ENCODE measurements at regions not wholly inside any gene's neighbourhood (a gene's known extent, or its start where the extent isn't known, plus 50 kb on each side); places are given as distances from the start of the nearest gene placed in this dataset.

GRCh38 chr21:22827422-22827821 lies 1829.2 kb downstream of the NCAM2 start:
- Mint-ChIP-seq H3K27ac (ENCODE audit: unreplicated experiment) (no peak overlapping the region), H3K9me3 (ENCODE audit: low read depth, unreplicated experiment) (peaks cover 12% of the 10 kb centered on the region), H3K4me3 (ENCODE audit: low read depth, unreplicated experiment) (no peak overlapping the region), H3K27me3 (ENCODE audit: unreplicated experiment) (no peaks in the 10 kb centered on the region), H3K36me3 (ENCODE audit: insufficient read depth, unreplicated experiment) (no peaks in the 10 kb centered on the region), H3K4me1 (ENCODE audit: low read depth, unreplicated experiment) (no peaks in the 10 kb centered on the region)
- DNase-seq = no peak
- CTCF ChIA-PET = no interaction called here
- BruUV-seq (replicated peaks) = no TSS peak
- intact Hi-C loops (cut with micrococcal nuclease; ENCODE audit: unreplicated experiment) = no loop called here
- no peak for TF ChIP-seq CTCF (IDR thresholded peaks at IDR 0.05; ENCODE audit: unreplicated experiment)

- no peak for DNase-seq
- BruUV-seq (replicated peaks) = no TSS peak
- H3K27ac Mint-ChIP-seq (ENCODE audit: unreplicated experiment) = no peak overlapping the region
- H3K36me3 Mint-ChIP-seq (ENCODE audit: insufficient read depth, unreplicated experiment) = no peaks in the 10 kb centered on the region
- no peak overlapping the region for H3K4me3 Mint-ChIP-seq (ENCODE audit: low read depth, unreplicated experiment)
- no peaks in the 10 kb centered on the region for H3K27me3 Mint-ChIP-seq (ENCODE audit: unreplicated experiment)
- intact Hi-C loops (cut with micrococcal nuclease; ENCODE audit: unreplicated experiment) = no loop called here
- no peaks in the 10 kb centered on the region for H3K9me3 Mint-ChIP-seq (ENCODE audit: low read depth, unreplicated experiment)
- CTCF ChIA-PET = no interaction called here
- no peak for TF ChIP-seq CTCF (IDR thresholded peaks at IDR 0.05; ENCODE audit: unreplicated experiment)
- no peaks in the 10 kb centered on the region for H3K4me1 Mint-ChIP-seq (ENCODE audit: low read depth, unreplicated experiment)
Measured at GRCh38 chr21:22842875-22843274, 1844.7 kb downstream of the NCAM2 start.

- TF ChIP-seq CTCF (IDR thresholded peaks at IDR 0.05; ENCODE audit: unreplicated experiment) = no peak
- CTCF ChIA-PET = no interaction called here
- Mint-ChIP-seq H3K27me3 (ENCODE audit: unreplicated experiment) (no peaks in the 10 kb centered on the region), H3K27ac (ENCODE audit: unreplicated experiment) (no peak overlapping the region), H3K9me3 (ENCODE audit: low read depth, unreplicated experiment) (peaks cover 3% of the 10 kb centered on the region), H3K4me3 (ENCODE audit: low read depth, unreplicated experiment) (no peak overlapping the region), H3K4me1 (ENCODE audit: low read depth, unreplicated experiment) (no peaks in the 10 kb centered on the region), H3K36me3 (ENCODE audit: insufficient read depth, unreplicated experiment) (no peaks in the 10 kb centered on the region)
- BruUV-seq (replicated peaks) = no TSS peak
- DNase-seq = no peak
- intact Hi-C loops (cut with micrococcal nuclease; ENCODE audit: unreplicated experiment) = no loop called here
Measured at GRCh38 chr21:22855581-22855980, 1857.4 kb downstream of the NCAM2 start.

- intact Hi-C loops (cut with micrococcal nuclease; ENCODE audit: unreplicated experiment) = no loop called here
- TF ChIP-seq CTCF (IDR thresholded peaks at IDR 0.05; ENCODE audit: unreplicated experiment) = no peak
- CTCF ChIA-PET = no interaction called here
- no TSS peak for BruUV-seq (replicated peaks)
- no peak for DNase-seq
- Mint-ChIP-seq H3K27me3 (ENCODE audit: unreplicated experiment) (no peaks in the 10 kb centered on the region), H3K4me3 (ENCODE audit: low read depth, unreplicated experiment) (no peak overlapping the region), H3K4me1 (ENCODE audit: low read depth, unreplicated experiment) (no peaks in the 10 kb centered on the region), H3K9me3 (ENCODE audit: low read depth, unreplicated experiment) (peaks cover 6% of the 10 kb centered on the region), H3K27ac (ENCODE audit: unreplicated experiment) (no peak overlapping the region), H3K36me3 (ENCODE audit: insufficient read depth, unreplicated experiment) (no peaks in the 10 kb centered on the region)
Measured at GRCh38 chr21:22871692-22872091, 1873.5 kb downstream of the NCAM2 start.

- Mint-ChIP-seq H3K27me3 (ENCODE audit: unreplicated experiment) (no peaks in the 10 kb centered on the region), H3K4me1 (ENCODE audit: low read depth, unreplicated experiment) (no peaks in the 10 kb centered on the region), H3K9me3 (ENCODE audit: low read depth, unreplicated experiment) (peaks cover 12% of the 10 kb centered on the region), H3K36me3 (ENCODE audit: insufficient read depth, unreplicated experiment) (no peaks in the 10 kb centered on the region), H3K4me3 (ENCODE audit: low read depth, unreplicated experiment) (no peak overlapping the region), H3K27ac (ENCODE audit: unreplicated experiment) (no peak overlapping the region)
- intact Hi-C loops (cut with micrococcal nuclease; ENCODE audit: unreplicated experiment) = no loop called here
- no peak for TF ChIP-seq CTCF (IDR thresholded peaks at IDR 0.05; ENCODE audit: unreplicated experiment)
- BruUV-seq (replicated peaks) = no TSS peak
- DNase-seq = no peak
- CTCF ChIA-PET = no interaction called here
Measured at GRCh38 chr21:22880573-22880972, 1882.4 kb downstream of the NCAM2 start.

All from Calu3 (cell line).